ENCODE measurements at regions not wholly inside any gene's neighbourhood (a gene's known extent, or its start where the extent isn't known, plus 50 kb on each side); places are given as distances from the start of the nearest gene placed in this dataset.

- ATAC-seq (no peak), DNase-seq (no peak)
- peaks cover 5% of the 10 kb centered on the region for H3K4me1 ChIP-seq (ENCODE audit: low read depth)
- H3K9me3 ChIP-seq = no peaks in the 10 kb centered on the region
- no peaks in the 10 kb centered on the region for H3K36me3 ChIP-seq (ENCODE audit: low read depth)
- TF ChIP-seq CTCF (IDR thresholded peaks at IDR 0.05) = no peak
- intact Hi-C loops (cut with DNase I, micrococcal nuclease) = no loop called here
- H3K4me3 ChIP-seq = no peak overlapping the region
These were observed 56.0 kb upstream of the PRELP start for GRCh38 chr1:203419558-203419957.

- no peak overlapping the region for H3K4me3 ChIP-seq
- no peak for TF ChIP-seq CTCF (IDR thresholded peaks at IDR 0.05)
- no peaks in the 10 kb centered on the region for H3K36me3 ChIP-seq (ENCODE audit: low read depth)
- DNase-seq (no peak), ATAC-seq (peak; percentile 48)
- H3K4me1 ChIP-seq (ENCODE audit: low read depth) = peaks cover 11% of the 10 kb centered on the region
- no peaks in the 10 kb centered on the region for H3K9me3 ChIP-seq
- intact Hi-C loops (cut with DNase I, micrococcal nuclease) = no loop called here
These were observed 55.3 kb upstream of the PRELP start for GRCh38 chr1:203420263-203420662.

- Histone ChIP-seq H3K36me3 (ENCODE audit: low read depth) (no peaks in the 10 kb centered on the region), H3K4me3 (no peak overlapping the region), H3K4me1 (ENCODE audit: low read depth) (peaks cover 19% of the 10 kb centered on the region), H3K9me3 (no peaks in the 10 kb centered on the region)
- ATAC-seq (no peak), DNase-seq (no peak)
- intact Hi-C loops (cut with DNase I, micrococcal nuclease) = no loop called here
- no peak for TF ChIP-seq CTCF (IDR thresholded peaks at IDR 0.05)
These were observed 54.4 kb upstream of the PRELP start for GRCh38 chr1:203421246-203421645.

GRCh38 chr1:203422116-203422515 lies 53.5 kb upstream of the PRELP start:
- TF ChIP-seq CTCF (IDR thresholded peaks at IDR 0.05) = no peak
- peaks cover 22% of the 10 kb centered on the region for H3K4me1 ChIP-seq (ENCODE audit: low read depth)
- H3K9me3 ChIP-seq = no peaks in the 10 kb centered on the region
- no peaks in the 10 kb centered on the region for H3K36me3 ChIP-seq (ENCODE audit: low read depth)
- no peak for DNase-seq
- no peak for ATAC-seq
- intact Hi-C loops (cut with DNase I, micrococcal nuclease) = no loop called here
- no peak overlapping the region for H3K4me3 ChIP-seq

- intact Hi-C loops (cut with DNase I, micrococcal nuclease) = no loop called here
- ATAC-seq (no peak), DNase-seq (no peak)
- no peaks in the 10 kb centered on the region for H3K9me3 ChIP-seq
- peaks cover 22% of the 10 kb centered on the region for H3K4me1 ChIP-seq (ENCODE audit: low read depth)
- no peaks in the 10 kb centered on the region for H3K36me3 ChIP-seq (ENCODE audit: low read depth)
- H3K4me3 ChIP-seq = no peak overlapping the region
- no peak for TF ChIP-seq CTCF (IDR thresholded peaks at IDR 0.05)
These were observed 53.0 kb upstream of the PRELP start for GRCh38 chr1:203422656-203423055.

- ATAC-seq = no peak
- intact Hi-C loops (cut with DNase I, micrococcal nuclease) = no loop called here
- Histone ChIP-seq H3K4me1 (ENCODE audit: low read depth) (peaks cover 22% of the 10 kb centered on the region), H3K9me3 (no peaks in the 10 kb centered on the region), H3K4me3 (no peak overlapping the region), H3K36me3 (ENCODE audit: low read depth) (no peaks in the 10 kb centered on the region)
- DNase-seq = no peak
- TF ChIP-seq CTCF (IDR thresholded peaks at IDR 0.05) = no peak
These were observed 51.3 kb upstream of the PRELP start for GRCh38 chr1:203424285-203424684.
